Vagina (tissue), 2 donors: ENCODE measurements at regions not wholly inside any gene's neighbourhood (a gene's known extent, or its start where the extent isn't known, plus 50 kb on each side); places are given as distances from the start of the nearest gene placed in this dataset.

Experiments
- DNase-seq, 2 donors: peaks; one replicate each; pipeline ENCODE4 v3.0.0-alpha.2; 2017; ENCODE audit errors: extremely low spot score in 2 of 2
- H3K27ac ChIP-seq: fragments of 200-600 bp; sonication (generic); one replicate; pipeline ENCODE4 v1.5.1; 2019
- H3K27me3 ChIP-seq: fragments of 200-600 bp; sonication (generic); one replicate; pipeline ENCODE4 v1.5.1; 2019
- H3K36me3 ChIP-seq, 2 donors: fragments of 200-600 bp; sonication (generic); one replicate each; pipeline ENCODE4 v1.5.1; 2017 to 2019
- H3K4me1 ChIP-seq: fragments of 200-600 bp; sonication (generic); one replicate; pipeline ENCODE4 v1.5.1; 2019
- H3K4me3 ChIP-seq, 2 donors: fragments of 200-600 bp; sonication (generic); 1 replicate in 1 of 2; 2 replicates in 1 of 2; pipeline ENCODE4 v1.5.1; 2016 to 2019
- H3K9me3 ChIP-seq: fragments of 200-600 bp; sonication (generic); one replicate; pipeline ENCODE4 v1.5.1; 2019
- CTCF ChIP-seq, 3 experiments: fragments of 450-650 bp in 2 of 3; fragments of 200-600 bp in 1 of 3; sonication (generic) in 1 of 3; IDR thresholded peaks; one replicate each; pipeline ENCODE4 v1.5.1; 2017 to 2019; ENCODE audit warnings: antibody characterized with exemption in 3 of 3, mild to moderate bottlenecking in 2 of 3, moderate library complexity in 2 of 3
- POLR2A ChIP-seq, 2 donors: fragments of 450-650 bp; IDR thresholded peaks; one replicate each; pipeline ENCODE4 v1.6.1; 2017; ENCODE audit warnings: antibody characterized with exemption in 2 of 2, mild to moderate bottlenecking in 2 of 2, moderate library complexity in 2 of 2
- POLR2AphosphoS5 ChIP-seq, 2 donors: sonication (generic); formaldehyde crosslinking; IDR thresholded peaks; one replicate each; pipeline ENCODE4 v1.9.0; 2017; ENCODE audit warnings: antibody characterized with exemption in 2 of 2, mild to moderate bottlenecking in 2 of 2, low read depth in 1 of 2; ENCODE audit not compliant: insufficient read depth in 1 of 2
- intact Hi-C: fragments of 100-400 bp; cut with DNase I; formaldehyde crosslinking; loops from one replicate; pipeline ENCODE4 v1.15.1; 2023

DNA sequence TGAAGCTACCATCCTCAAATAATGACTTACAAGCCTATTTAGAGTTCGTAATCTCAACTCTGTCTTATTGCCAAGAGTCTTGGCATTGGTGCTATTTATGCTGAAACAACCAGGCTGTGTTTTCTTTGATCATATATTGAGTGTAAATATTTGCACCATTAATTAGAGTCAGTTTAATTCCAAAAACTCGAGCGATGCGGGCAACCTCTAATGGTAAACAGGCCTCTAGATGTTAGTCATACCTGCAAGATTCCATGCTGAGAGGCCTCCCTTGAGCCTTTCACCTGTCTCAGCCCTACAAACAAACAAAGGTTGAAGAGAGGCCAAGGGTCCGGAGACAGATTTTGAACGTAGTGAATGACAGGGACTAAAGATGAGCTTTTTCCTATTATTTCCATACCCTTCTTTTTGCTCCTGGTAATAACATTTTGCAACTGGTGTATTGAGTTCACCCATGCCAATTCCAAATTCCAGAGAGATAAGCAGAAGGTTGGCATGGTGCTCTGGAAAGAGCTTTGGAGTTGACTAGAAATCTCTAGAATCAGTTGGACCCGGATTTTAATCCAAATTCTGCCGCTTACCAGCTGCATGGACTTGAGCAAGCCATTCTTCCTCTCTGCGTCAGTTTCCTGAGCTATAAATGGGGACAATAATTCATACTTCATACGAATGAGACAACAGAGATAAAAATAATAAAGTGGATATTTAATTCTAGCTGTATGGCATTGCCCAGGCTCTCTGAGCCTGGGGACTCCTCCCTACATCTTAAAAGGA lies 99.1 kb upstream of the ANO1 start:
- no peak for DNase-seq
- Histone ChIP-seq H3K9me3 (no peaks in the 10 kb centered on the region), H3K4me1 (no peaks in the 10 kb centered on the region), H3K27ac (no peak overlapping the region), H3K36me3 (no peaks in the 10 kb centered on the region), H3K4me3 (no peak overlapping the region), H3K27me3 (no peaks in the 10 kb centered on the region)
- intact Hi-C loops: no loop called here
- TF ChIP-seq CTCF (IDR thresholded peaks at IDR 0.05): no peak
- TF ChIP-seq POLR2AphosphoS5 (IDR thresholded peaks at IDR 0.05; ENCODE audit: insufficient read depth in 1 of 2, low read depth in 1 of 2): no peak
- TF ChIP-seq POLR2A (IDR thresholded peaks at IDR 0.05): no peak

- Histone ChIP-seq H3K27ac (no peak overlapping the region), H3K4me1 (no peaks in the 10 kb centered on the region), H3K4me3 (no peak overlapping the region), H3K36me3 (no peaks in the 10 kb centered on the region), H3K9me3 (no peaks in the 10 kb centered on the region), H3K27me3 (no peaks in the 10 kb centered on the region)
- intact Hi-C loops: no loop called here
- DNase-seq: no peak
- TF ChIP-seq CTCF (IDR thresholded peaks at IDR 0.05) (no peak), POLR2A (IDR thresholded peaks at IDR 0.05) (no peak), POLR2AphosphoS5 (IDR thresholded peaks at IDR 0.05; ENCODE audit: insufficient read depth in 1 of 2, low read depth in 1 of 2) (no peak)
These were observed 98.5 kb upstream of the ANO1 start for GRCh38 chr11:69979632-69980031.

GRCh38 chr11:69981119-69981784 lies 96.9 kb upstream of the ANO1 start:
- no peak for DNase-seq
- TF ChIP-seq CTCF (IDR thresholded peaks at IDR 0.05) (no peak), POLR2A (IDR thresholded peaks at IDR 0.05) (no peak), POLR2AphosphoS5 (IDR thresholded peaks at IDR 0.05; ENCODE audit: insufficient read depth in 1 of 2, low read depth in 1 of 2) (no peak)
- H3K4me1 ChIP-seq: no peaks in the 10 kb centered on the region
- no peak overlapping the region for H3K4me3 ChIP-seq
- no peak overlapping the region for H3K27ac ChIP-seq
- no peaks in the 10 kb centered on the region for H3K27me3 ChIP-seq
- H3K36me3 ChIP-seq: no peaks in the 10 kb centered on the region
- H3K9me3 ChIP-seq: no peaks in the 10 kb centered on the region
- intact Hi-C loops: no loop called here

GRCh38 chr11:69982690-69983570 lies 95.2 kb upstream of the ANO1 start:
- no peaks in the 10 kb centered on the region for H3K9me3 ChIP-seq
- no peaks in the 10 kb centered on the region for H3K4me1 ChIP-seq
- intact Hi-C loops: no loop called here
- DNase-seq: no peak
- no peak for TF ChIP-seq POLR2AphosphoS5 (IDR thresholded peaks at IDR 0.05; ENCODE audit: insufficient read depth in 1 of 2, low read depth in 1 of 2)
- no peak for TF ChIP-seq CTCF (IDR thresholded peaks at IDR 0.05)
- TF ChIP-seq POLR2A (IDR thresholded peaks at IDR 0.05): no peak
- no peak overlapping the region for H3K4me3 ChIP-seq
- H3K27me3 ChIP-seq: no peaks in the 10 kb centered on the region
- no peak overlapping the region for H3K27ac ChIP-seq
- no peaks in the 10 kb centered on the region for H3K36me3 ChIP-seq
